ENCODE measurements at regions not wholly inside any gene's neighbourhood (a gene's known extent, or its start where the extent isn't known, plus 50 kb on each side); places are given as distances from the start of the nearest gene placed in this dataset.
"Not testable (repeated sequence)": the region's sequence is repeated elsewhere in the genome, so short reads cannot be mapped to it uniquely, and the experiment has no call there.

DNA sequence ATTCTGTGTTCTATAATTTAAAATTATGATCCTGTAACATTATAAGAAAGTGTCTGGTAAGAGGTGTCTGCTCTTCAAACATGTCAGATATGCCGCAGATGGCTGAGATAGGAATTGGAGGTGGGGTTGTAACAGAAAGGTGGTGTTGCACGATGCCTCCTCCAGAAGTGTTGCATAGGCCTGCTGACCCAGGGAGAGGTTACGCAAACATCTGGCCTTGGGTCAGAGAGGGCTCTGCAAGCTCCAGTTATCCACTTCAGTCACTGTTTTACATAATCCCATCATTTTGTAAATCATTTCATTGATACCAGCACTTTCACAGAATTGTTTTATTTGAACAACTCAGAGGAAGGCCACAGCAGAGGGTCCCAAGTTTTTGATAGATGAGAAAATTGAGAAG, 256.5 kb downstream of the OSR1 start:
- DNase-seq (ENCODE audit: low spot score) = no peak

DNA sequence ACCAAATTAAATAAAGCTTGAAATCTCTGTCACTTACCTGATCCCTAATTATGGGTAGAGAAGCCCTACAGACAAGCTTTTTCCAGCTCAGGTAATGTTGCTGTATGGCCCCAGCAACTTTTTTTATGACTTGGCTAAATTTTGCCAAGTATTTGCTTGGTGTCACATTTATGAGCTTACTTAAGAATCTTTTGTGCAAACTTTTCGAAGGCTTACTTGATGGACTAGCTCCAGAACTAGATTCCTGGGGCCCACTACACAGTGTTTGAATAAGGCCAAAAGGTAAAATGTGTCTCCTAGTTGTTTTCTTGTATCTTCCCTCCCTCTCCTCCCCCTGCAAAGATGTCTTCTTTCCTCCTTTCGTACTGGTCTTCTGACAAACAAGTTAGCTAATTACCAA, 257.9 kb downstream of the OSR1 start:
- no peak for DNase-seq (ENCODE audit: low spot score)

DNA sequence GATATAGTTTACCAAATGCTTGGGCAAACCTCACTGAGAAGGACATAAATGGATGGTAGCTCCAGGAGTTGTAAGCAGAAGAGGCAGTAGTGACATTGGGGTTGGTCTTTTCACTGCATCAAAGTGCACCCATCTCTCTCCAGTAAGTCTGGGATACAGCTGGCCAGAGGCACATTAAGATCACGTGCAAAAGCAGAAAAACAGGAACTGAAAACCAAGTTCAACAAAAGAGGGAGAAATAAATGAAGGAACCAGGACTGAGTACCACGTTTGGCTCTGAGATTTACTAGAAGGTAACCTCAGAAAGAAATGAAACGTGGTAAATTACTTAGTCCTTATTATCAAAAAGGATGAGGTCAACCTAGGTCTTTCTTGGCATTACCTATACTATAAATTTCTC, 259.2 kb downstream of the OSR1 start:
- DNase-seq (ENCODE audit: low spot score) = no peak

DNA sequence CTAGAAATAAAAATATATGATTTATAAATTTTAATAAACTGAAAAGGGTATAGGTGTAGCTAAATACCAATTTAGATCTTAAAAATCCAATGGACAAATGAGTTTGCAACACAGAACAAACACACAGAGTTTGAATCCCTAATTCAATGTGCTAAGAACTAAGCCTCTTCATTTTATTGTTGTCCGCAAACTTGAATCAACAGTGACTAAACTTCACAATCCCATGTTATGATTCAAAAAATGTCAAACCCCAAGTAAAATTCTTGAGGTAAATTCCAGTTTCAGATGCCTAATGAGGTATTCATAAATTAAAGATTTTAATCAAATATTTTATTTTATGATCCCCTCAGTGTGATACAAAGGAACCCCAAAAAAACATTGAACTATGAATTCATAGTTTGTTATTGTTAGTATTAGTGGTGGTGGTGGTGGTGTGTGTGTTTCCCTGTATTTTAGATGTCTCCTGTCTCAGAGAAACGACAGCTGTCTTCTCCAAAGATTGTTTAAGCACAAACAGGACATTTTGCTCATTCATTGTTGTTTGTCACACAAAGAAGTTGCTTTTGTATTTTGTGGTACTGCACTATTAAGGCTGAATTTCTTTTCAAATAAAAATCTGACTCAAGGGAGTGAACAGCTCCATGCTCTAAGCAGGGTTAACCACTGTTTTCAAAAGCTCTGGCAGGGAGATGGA, 259.8 kb downstream of the OSR1 start:
- no peak for DNase-seq (ENCODE audit: low spot score)

GRCh38 chr2:19089476-19089875, 268.9 kb downstream of the OSR1 start:
- DNase-seq (ENCODE audit: low spot score) = not testable (repeated sequence)

- no peak for DNase-seq (ENCODE audit: low spot score)
These were observed 272.2 kb downstream of the OSR1 start for GRCh38 chr2:19086231-19086651.

- DNase-seq (ENCODE audit: low spot score) = no peak
These were observed 279.7 kb downstream of the OSR1 start for GRCh38 chr2:19078709-19079108.

- peak; percentile 65 for DNase-seq (ENCODE audit: low spot score)
These were observed 284.9 kb downstream of the OSR1 start for GRCh38 chr2:19073522-19073921.

GRCh38 chr2:19072161-19072560, 286.3 kb downstream of the OSR1 start:
- no peak for DNase-seq (ENCODE audit: low spot score)

DNA sequence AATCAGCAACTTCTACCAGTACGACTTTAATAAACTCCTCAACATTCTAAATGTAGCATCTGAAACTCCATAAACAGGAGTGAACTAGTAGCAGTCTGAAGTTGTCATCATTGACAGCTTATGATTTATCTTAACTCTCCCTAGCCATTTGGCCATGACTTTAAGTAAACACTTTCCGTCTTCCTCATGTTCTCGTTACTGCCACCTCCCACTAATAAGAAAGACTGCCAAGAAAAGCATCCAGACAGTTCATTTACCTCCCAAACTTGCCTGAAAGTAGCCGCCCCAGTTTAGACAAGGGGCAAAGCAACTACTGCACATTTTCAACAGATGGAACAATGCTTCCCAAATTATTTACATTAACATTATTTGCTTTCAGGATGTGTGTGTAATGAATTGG, 287.5 kb downstream of the OSR1 start:
- no peak for DNase-seq (ENCODE audit: low spot score)

DNA sequence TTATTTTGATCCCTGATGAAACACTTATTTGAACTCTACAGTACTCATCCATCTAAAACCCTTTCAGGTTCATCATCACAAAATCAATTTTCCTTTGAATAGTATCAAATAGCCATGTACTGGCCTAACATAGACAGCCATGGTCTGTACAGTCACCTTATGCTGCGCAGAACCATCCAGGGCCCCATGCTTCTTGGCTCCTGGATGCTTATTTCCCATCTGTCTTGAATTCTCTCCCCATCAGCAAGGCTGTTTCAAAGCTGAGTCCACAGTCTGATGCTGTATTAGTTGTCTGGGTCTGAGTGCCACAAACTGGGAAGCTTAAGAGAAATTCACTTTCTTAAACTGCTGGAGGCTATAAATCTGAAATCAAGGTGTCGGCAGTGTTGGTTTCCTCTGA, 290.2 kb downstream of the OSR1 start:
- no peak for DNase-seq (ENCODE audit: low spot score)

DNA sequence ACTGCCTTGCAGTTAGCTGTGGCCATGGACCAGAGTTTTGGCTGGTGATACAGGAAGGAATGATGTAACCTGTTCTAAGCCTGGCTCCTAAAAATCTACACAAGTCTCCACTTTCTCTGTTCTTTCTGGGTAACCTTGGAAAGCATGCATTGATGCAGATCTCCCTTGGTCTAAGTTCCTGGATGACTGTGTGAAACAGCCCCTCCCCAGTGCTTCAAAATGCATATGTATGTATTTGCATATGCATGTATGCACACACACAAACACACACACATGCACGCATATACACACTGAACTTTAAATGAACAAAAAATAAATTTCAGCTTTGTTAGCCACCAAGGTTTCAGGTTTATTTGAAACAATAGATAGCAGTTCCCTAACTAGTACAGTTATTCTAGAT, 296.1 kb downstream of the OSR1 start:
- DNase-seq (ENCODE audit: low spot score) = no peak

GRCh38 chr2:19059076-19059475, 299.3 kb downstream of the OSR1 start:
- DNase-seq (ENCODE audit: low spot score) = no peak

- no peak for DNase-seq (ENCODE audit: low spot score)
These were observed 307.1 kb downstream of the OSR1 start for GRCh38 chr2:19051203-19051831.

- DNase-seq (ENCODE audit: low spot score) = no peak
These were observed 308.1 kb downstream of the OSR1 start for GRCh38 chr2:19050354-19050753.

GRCh38 chr2:19048593-19049266, 309.7 kb downstream of the OSR1 start:
- peak; percentile 88 for DNase-seq (ENCODE audit: low spot score)

DNA sequence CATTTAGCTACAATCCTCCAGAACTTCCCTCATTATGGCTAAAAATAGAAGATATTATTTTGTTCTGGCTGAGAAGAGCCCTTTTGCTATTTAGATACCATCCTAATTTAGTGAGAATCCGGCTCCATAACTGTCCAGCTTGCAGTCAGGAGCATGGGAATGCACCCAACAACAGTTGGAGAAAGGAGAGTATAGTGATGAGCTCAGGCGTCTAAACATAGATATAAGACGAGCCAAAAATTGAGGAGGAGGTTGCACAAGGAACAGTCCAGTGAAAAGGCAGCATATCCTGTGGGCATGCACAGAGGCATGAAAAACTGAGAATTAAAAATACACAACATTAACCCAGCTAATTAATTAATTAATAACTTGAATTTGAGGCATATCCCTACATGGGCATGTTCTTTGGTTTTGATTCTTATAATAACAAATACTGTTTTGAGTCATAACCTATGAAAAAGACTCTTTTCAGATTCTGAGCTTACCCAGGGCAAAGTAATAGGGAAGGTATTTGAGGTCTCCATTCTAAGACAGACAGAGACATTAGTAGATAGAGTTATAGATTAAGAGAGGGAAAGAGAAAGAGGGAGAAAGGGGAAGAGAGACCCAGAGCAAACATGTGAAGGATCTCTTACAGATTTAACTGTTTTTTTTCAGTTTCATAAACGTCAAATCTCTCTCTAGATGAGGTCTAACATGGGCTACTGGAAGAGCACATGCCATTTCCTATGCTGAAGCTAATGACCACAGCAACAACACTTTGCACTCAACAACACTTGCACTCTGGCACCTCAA, 311.2 kb downstream of the OSR1 start:
- DNase-seq (ENCODE audit: low spot score) = no peak

- no peak for DNase-seq (ENCODE audit: low spot score)
These were observed 313.3 kb downstream of the OSR1 start for GRCh38 chr2:19045151-19045550.

DNA sequence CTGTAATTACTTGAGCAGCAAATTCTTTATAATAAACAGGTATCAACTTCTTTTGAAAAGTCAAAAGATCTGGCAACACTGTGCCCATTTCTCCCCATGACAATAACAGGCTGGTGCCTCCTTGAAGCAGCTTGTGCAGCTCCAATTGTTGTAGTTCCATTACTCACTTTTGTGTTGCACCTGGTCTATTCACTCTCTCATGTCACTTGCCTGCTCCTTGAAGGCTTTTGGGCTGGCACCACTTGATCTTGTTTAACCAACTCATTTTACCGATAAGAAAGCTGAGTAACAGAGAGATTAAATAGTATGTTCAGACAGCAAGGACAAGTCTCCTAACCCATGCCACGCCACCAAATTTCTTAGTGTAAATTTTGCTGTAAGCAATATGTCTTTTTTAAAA, 314.5 kb downstream of the OSR1 start:
- no peak for DNase-seq (ENCODE audit: low spot score)

- DNase-seq (ENCODE audit: low spot score) = no peak
These were observed 316.9 kb downstream of the OSR1 start for GRCh38 chr2:19041434-19042041.

- DNase-seq (ENCODE audit: low spot score) = no peak
These were observed 320.1 kb downstream of the OSR1 start for GRCh38 chr2:19038071-19039015.

All from HT-29 (cell line).